ENCODE measurements at regions not wholly inside any gene's neighbourhood (a gene's known extent, or its start where the extent isn't known, plus 50 kb on each side); places are given as distances from the start of the nearest gene placed in this dataset.

GRCh38 chr1:37105911-37106310 lies 71.6 kb upstream of the GRIK3 start:
- POLR2A ChIA-PET = no interaction called here
- H3K27me3 ChIP-seq (ENCODE audit: control insufficient read depth, insufficient read depth, low read length) = no peaks in the 10 kb centered on the region
- CTCF ChIA-PET = interaction anchor here (1.0 kb wide), 1 partner anchor 30 kb away, joined by 3 read pairs; no protein-coding TSS in a partner anchor

GRCh38 chr1:37107153-37107907 lies 73.0 kb upstream of the GRIK3 start:
- POLR2A ChIA-PET = no interaction called here
- CTCF ChIA-PET = interaction anchor here (1.1 kb wide), 1 partner anchor 8 kb away, joined by 3 read pairs; no protein-coding TSS in a partner anchor
- no peak for DNase-seq (ENCODE audit: low read depth)
- no peaks in the 10 kb centered on the region for H3K36me3 ChIP-seq (ENCODE audit: control insufficient read depth, insufficient read depth, low read length)
- H3K4me3 ChIP-seq (ENCODE audit: low read depth, low read length) = no peak overlapping the region
- TF ChIP-seq CTCF (IDR thresholded peaks at IDR 0.05; ENCODE audit: insufficient read depth, low read depth, low read length) = no peak
- no peaks in the 10 kb centered on the region for H3K27me3 ChIP-seq (ENCODE audit: control insufficient read depth, insufficient read depth, low read length)

More at GRCh38 chr1:37105911-37106310, 71.6 kb upstream of the GRIK3 start:
- Histone ChIP-seq H3K4me3 (ENCODE audit: low read depth, low read length) (no peak overlapping the region), H3K36me3 (ENCODE audit: control insufficient read depth, insufficient read depth, low read length) (no peaks in the 10 kb centered on the region)
- DNase-seq (ENCODE audit: low read depth) = no peak
- no peak for TF ChIP-seq CTCF (IDR thresholded peaks at IDR 0.05; ENCODE audit: insufficient read depth, low read depth, low read length)

GRCh38 chr1:37108596-37109188 lies 74.4 kb upstream of the GRIK3 start:
- CTCF ChIA-PET = no interaction called here
- no peak overlapping the region for H3K4me3 ChIP-seq (ENCODE audit: low read depth, low read length)
- H3K36me3 ChIP-seq (ENCODE audit: control insufficient read depth, insufficient read depth, low read length) = no peaks in the 10 kb centered on the region
- TF ChIP-seq CTCF (IDR thresholded peaks at IDR 0.05; ENCODE audit: insufficient read depth, low read depth, low read length) = no peak
- no peaks in the 10 kb centered on the region for H3K27me3 ChIP-seq (ENCODE audit: control insufficient read depth, insufficient read depth, low read length)
- POLR2A ChIA-PET = no interaction called here
- DNase-seq (ENCODE audit: low read depth) = no peak

- POLR2A ChIA-PET = no interaction called here
- DNase-seq (ENCODE audit: low read depth) = no peak
- Histone ChIP-seq H3K4me3 (ENCODE audit: low read depth, low read length) (no peak overlapping the region), H3K27me3 (ENCODE audit: control insufficient read depth, insufficient read depth, low read length) (no peaks in the 10 kb centered on the region), H3K36me3 (ENCODE audit: control insufficient read depth, insufficient read depth, low read length) (no peaks in the 10 kb centered on the region)
- CTCF ChIA-PET = no interaction called here
- no peak for TF ChIP-seq CTCF (IDR thresholded peaks at IDR 0.05; ENCODE audit: insufficient read depth, low read depth, low read length)
Measured at GRCh38 chr1:37112430-37112829, 78.1 kb upstream of the GRIK3 start.

- no peak overlapping the region for H3K4me3 ChIP-seq (ENCODE audit: low read depth, low read length)
- H3K36me3 ChIP-seq (ENCODE audit: control insufficient read depth, insufficient read depth, low read length) = no peaks in the 10 kb centered on the region
- H3K27me3 ChIP-seq (ENCODE audit: control insufficient read depth, insufficient read depth, low read length) = no peaks in the 10 kb centered on the region
- ChIA-PET CTCF (no interaction called here), POLR2A (no interaction called here)
- TF ChIP-seq CTCF (IDR thresholded peaks at IDR 0.05; ENCODE audit: insufficient read depth, low read depth, low read length) = no peak
- DNase-seq (ENCODE audit: low read depth) = no peak
Measured at GRCh38 chr1:37113285-37113997, 79.1 kb upstream of the GRIK3 start.
